ENCODE measurements at regions not wholly inside any gene's neighbourhood (a gene's known extent, or its start where the extent isn't known, plus 50 kb on each side); places are given as distances from the start of the nearest gene placed in this dataset.

DNA sequence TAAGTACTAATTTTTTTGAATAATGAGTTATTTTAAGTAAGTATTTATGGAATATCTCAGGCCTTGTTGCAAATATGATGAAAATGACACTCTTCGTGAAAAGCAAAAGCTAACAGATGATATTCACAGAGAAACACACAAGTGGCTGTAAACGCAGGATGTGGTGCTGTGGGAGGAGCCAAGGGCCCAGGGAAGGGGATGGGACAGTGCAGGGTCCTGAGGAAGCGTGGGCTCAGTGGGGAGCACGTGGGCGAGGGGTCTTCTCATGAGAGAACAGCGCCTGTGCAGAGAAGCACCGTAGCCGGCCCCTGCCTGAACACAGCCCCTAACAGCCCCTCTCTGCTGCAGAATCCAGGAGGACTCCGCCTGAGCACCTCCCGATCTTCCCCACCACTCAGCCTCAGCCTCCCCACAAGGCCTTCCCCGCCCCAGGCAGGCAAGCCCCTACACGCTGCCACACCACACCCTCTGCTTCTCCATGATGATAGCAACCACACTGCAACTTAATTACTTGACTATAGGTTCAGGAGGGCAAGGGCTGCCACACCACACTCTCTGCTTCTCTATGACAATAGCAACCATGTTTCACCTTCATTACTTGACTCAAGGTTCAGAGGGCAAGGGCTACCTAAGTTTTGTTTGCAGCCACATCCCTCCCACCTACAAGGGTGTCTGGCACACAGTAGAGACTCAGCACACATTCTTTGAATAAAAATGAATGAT, 152.6 kb upstream of the RNF32 start:
- TF ChIP-seq, protein P1, sequence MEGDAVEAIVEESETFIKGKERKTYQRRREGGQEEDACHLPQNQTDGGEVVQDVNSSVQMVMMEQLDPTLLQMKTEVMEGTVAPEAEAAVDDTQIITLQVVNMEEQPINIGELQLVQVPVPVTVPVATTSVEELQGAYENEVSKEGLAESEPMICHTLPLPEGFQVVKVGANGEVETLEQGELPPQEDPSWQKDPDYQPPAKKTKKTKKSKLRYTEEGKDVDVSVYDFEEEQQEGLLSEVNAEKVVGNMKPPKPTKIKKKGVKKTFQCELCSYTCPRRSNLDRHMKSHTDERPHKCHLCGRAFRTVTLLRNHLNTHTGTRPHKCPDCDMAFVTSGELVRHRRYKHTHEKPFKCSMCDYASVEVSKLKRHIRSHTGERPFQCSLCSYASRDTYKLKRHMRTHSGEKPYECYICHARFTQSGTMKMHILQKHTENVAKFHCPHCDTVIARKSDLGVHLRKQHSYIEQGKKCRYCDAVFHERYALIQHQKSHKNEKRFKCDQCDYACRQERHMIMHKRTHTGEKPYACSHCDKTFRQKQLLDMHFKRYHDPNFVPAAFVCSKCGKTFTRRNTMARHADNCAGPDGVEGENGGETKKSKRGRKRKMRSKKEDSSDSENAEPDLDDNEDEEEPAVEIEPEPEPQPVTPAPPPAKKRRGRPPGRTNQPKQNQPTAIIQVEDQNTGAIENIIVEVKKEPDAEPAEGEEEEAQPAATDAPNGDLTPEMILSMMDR (conservative IDR thresholded peaks at IDR 0.05; ENCODE audit: low read depth, low read length): no peak
- TF ChIP-seq EZH2 (IDR thresholded peaks at IDR 0.05; ENCODE audit: borderline replicate concordance, low read depth, low read length, poor library complexity, severe bottlenecking): no peak
